ENCODE measurements at regions not wholly inside any gene's neighbourhood (a gene's known extent, or its start where the extent isn't known, plus 50 kb on each side); places are given as distances from the start of the nearest gene placed in this dataset.

GRCh38 chr4:141783770-141784169 is 147.4 kb downstream of the IL15 start:
- POLR2A ChIA-PET = no interaction called here
- Mint-ChIP-seq H3K4me3 (no peak overlapping the region), H3K9me3 (peaks cover 0 to 3% (median 0%) of the 10 kb centered on the region in 9 donors), H3K36me3 (no peaks in the 10 kb centered on the region), H3K27ac (no peak overlapping the region), H3K27me3 (peaks cover 0 to 2% (median 0%) of the 10 kb centered on the region in 5 donors), H3K4me1 (no peaks in the 10 kb centered on the region)
- DNase-seq (no peak), ATAC-seq (no peak)

GRCh38 chr4:141786946-141787345 is 150.6 kb downstream of the IL15 start:
- no peaks in the 10 kb centered on the region for H3K36me3 Mint-ChIP-seq

GRCh38 chr4:141788169-141788915 is 152.0 kb downstream of the IL15 start:
- Mint-ChIP-seq H3K27ac (no peak overlapping the region), H3K9me3 (no peaks in the 10 kb centered on the region)
- no peak for DNase-seq

More at GRCh38 chr4:141786946-141787345, 150.6 kb downstream of the IL15 start:
- Mint-ChIP-seq H3K27ac (no peak overlapping the region), H3K4me3 (no peak overlapping the region), H3K9me3 (peaks cover 0 to 3% (median 0%) of the 10 kb centered on the region in 9 donors), H3K4me1 (no peaks in the 10 kb centered on the region), H3K27me3 (peaks cover 0 to 2% (median 0%) of the 10 kb centered on the region in 5 donors)
- DNase-seq (no peak), ATAC-seq (no peak)
- POLR2A ChIA-PET = no interaction called here

GRCh38 chr4:141789716-141790115 is 153.3 kb downstream of the IL15 start:
- Mint-ChIP-seq H3K27me3 (peaks cover 0 to 2% (median 0%) of the 10 kb centered on the region in 5 donors), H3K9me3 (no peaks in the 10 kb centered on the region), H3K4me3 (no peak overlapping the region), H3K36me3 (no peaks in the 10 kb centered on the region), H3K4me1 (no peaks in the 10 kb centered on the region), H3K27ac (no peak overlapping the region)
- POLR2A ChIA-PET = no interaction called here
- DNase-seq (no peak), ATAC-seq (no peak)

More at GRCh38 chr4:141788169-141788915, 152.0 kb downstream of the IL15 start:
- H3K4me1 Mint-ChIP-seq = no peaks in the 10 kb centered on the region
- ATAC-seq = no peak
- H3K4me3 Mint-ChIP-seq = no peak overlapping the region
- no peaks in the 10 kb centered on the region for H3K36me3 Mint-ChIP-seq
- POLR2A ChIA-PET = no interaction called here
- peaks cover 0 to 2% (median 0%) of the 10 kb centered on the region in 5 donors for H3K27me3 Mint-ChIP-seq

- H3K36me3 Mint-ChIP-seq = no peaks in the 10 kb centered on the region
- H3K9me3 Mint-ChIP-seq = peaks cover 0 to 4% (median 0%) of the 10 kb centered on the region in 9 donors
- H3K27me3 Mint-ChIP-seq = peaks cover 0 to 2% (median 0%) of the 10 kb centered on the region in 5 donors
- no peak for DNase-seq
- POLR2A ChIA-PET = no interaction called here
- no peaks in the 10 kb centered on the region for H3K4me1 Mint-ChIP-seq
- no peak overlapping the region for H3K27ac Mint-ChIP-seq
- ATAC-seq = no peak
- no peak overlapping the region for H3K4me3 Mint-ChIP-seq
Measured at GRCh38 chr4:141792164-141792563, 155.8 kb downstream of the IL15 start.

GRCh38 chr4:141797966-141798365 is 161.6 kb downstream of the IL15 start:
- H3K36me3 Mint-ChIP-seq = no peaks in the 10 kb centered on the region
- H3K27me3 Mint-ChIP-seq = peaks cover 0 to 2% (median 0%) of the 10 kb centered on the region in 5 donors
- H3K4me1 Mint-ChIP-seq = no peaks in the 10 kb centered on the region
- no peak overlapping the region for H3K4me3 Mint-ChIP-seq
- no peak overlapping the region for H3K27ac Mint-ChIP-seq
- no peak for ATAC-seq
- peaks cover 0 to 4% (median 0%) of the 10 kb centered on the region in 9 donors for H3K9me3 Mint-ChIP-seq
- POLR2A ChIA-PET = no interaction called here
- DNase-seq = no peak

GRCh38 chr4:141801558-141801957 is 165.2 kb downstream of the IL15 start:
- POLR2A ChIA-PET = no interaction called here
- Mint-ChIP-seq H3K9me3 (no peaks in the 10 kb centered on the region), H3K4me3 (no peak overlapping the region), H3K27me3 (no peaks in the 10 kb centered on the region), H3K36me3 (no peaks in the 10 kb centered on the region), H3K27ac (no peak overlapping the region), H3K4me1 (no peaks in the 10 kb centered on the region)
- DNase-seq = no peak
- ATAC-seq = no peak

GRCh38 chr4:141802333-141802732 is 165.9 kb downstream of the IL15 start:
- Mint-ChIP-seq H3K27ac (no peak overlapping the region), H3K4me3 (no peak overlapping the region), H3K4me1 (no peaks in the 10 kb centered on the region), H3K27me3 (no peaks in the 10 kb centered on the region), H3K36me3 (no peaks in the 10 kb centered on the region), H3K9me3 (no peaks in the 10 kb centered on the region)
- POLR2A ChIA-PET = no interaction called here
- ATAC-seq (no peak), DNase-seq (no peak)

- H3K27me3 Mint-ChIP-seq = peaks cover 0 to 2% (median 0%) of the 10 kb centered on the region in 5 donors
- no peak overlapping the region for H3K4me3 Mint-ChIP-seq
- ATAC-seq = no peak
- POLR2A ChIA-PET = no interaction called here
- DNase-seq = no peak
- no peaks in the 10 kb centered on the region for H3K36me3 Mint-ChIP-seq
- no peaks in the 10 kb centered on the region for H3K9me3 Mint-ChIP-seq
- no peak overlapping the region for H3K27ac Mint-ChIP-seq
- H3K4me1 Mint-ChIP-seq = no peaks in the 10 kb centered on the region
Measured at GRCh38 chr4:141804836-141805235, 168.5 kb downstream of the IL15 start.

- ATAC-seq (no peak), DNase-seq (no peak)
- no peak overlapping the region for H3K4me3 Mint-ChIP-seq
- H3K27ac Mint-ChIP-seq = no peak overlapping the region
- POLR2A ChIA-PET = no interaction called here
- H3K4me1 Mint-ChIP-seq = no peaks in the 10 kb centered on the region
- peaks cover 0 to 2% (median 0%) of the 10 kb centered on the region in 5 donors for H3K27me3 Mint-ChIP-seq
- H3K36me3 Mint-ChIP-seq = no peaks in the 10 kb centered on the region
- no peaks in the 10 kb centered on the region for H3K9me3 Mint-ChIP-seq
Measured at GRCh38 chr4:141807103-141807891, 170.9 kb downstream of the IL15 start.

- Mint-ChIP-seq H3K4me3 (no peak overlapping the region), H3K27ac (no peak overlapping the region), H3K4me1 (no peaks in the 10 kb centered on the region), H3K36me3 (no peaks in the 10 kb centered on the region), H3K9me3 (peaks cover 0 to 3% (median 0%) of the 10 kb centered on the region in 9 donors), H3K27me3 (peaks cover 0 to 3% (median 0%) of the 10 kb centered on the region in 5 donors)
- POLR2A ChIA-PET = no interaction called here
- ATAC-seq = no peak
- no peak for DNase-seq
Measured at GRCh38 chr4:141810038-141810711, 173.8 kb downstream of the IL15 start.

- Mint-ChIP-seq H3K27ac (no peak overlapping the region), H3K36me3 (no peaks in the 10 kb centered on the region), H3K27me3 (peaks cover 0 to 3% (median 1%) of the 10 kb centered on the region in 5 donors), H3K9me3 (peaks cover 0 to 3% (median 0%) of the 10 kb centered on the region in 9 donors), H3K4me1 (no peaks in the 10 kb centered on the region), H3K4me3 (no peak overlapping the region)
- POLR2A ChIA-PET = no interaction called here
- no peak for ATAC-seq
- DNase-seq = no peak
Measured at GRCh38 chr4:141810712-141811375, 174.5 kb downstream of the IL15 start.

Measured in naive thymus-derived CD8-positive, alpha-beta T cell (primary cell).